GM21390 (cell line): ENCODE measurements at regions not wholly inside any gene's neighbourhood (a gene's known extent, or its start where the extent isn't known, plus 50 kb on each side); places are given as distances from the start of the nearest gene placed in this dataset.
A peak's percentile ranks its signal among the peaks of the same experiment; 100 is the strongest.

Experiments
- ATAC-seq: cut with Tn5 transposase; IDR thresholded peaks from one replicate; pipeline ENCODE4 v1.9.1; 2021; ENCODE audit not compliant: unreplicated experiment

DNA sequence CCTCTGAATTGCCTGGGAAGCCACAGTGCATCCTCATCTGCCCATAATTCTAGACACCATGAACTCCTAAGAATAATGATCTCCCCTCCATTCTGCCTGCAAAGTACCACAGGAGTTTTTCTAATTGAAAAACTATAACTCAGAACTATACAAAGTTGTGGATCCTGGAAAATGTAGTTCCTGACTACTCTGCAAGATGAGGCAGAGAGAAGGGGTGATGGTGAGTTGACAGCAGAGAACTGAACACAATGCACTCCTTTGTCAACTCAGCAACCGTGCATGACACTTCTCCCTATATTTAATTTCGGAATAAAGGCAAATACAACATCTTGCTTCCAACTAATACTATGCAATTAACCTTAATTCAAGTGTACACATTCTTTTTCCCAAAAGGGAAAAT, 471.1 kb upstream of the FAM98A start:
- ATAC-seq, result no peak

DNA sequence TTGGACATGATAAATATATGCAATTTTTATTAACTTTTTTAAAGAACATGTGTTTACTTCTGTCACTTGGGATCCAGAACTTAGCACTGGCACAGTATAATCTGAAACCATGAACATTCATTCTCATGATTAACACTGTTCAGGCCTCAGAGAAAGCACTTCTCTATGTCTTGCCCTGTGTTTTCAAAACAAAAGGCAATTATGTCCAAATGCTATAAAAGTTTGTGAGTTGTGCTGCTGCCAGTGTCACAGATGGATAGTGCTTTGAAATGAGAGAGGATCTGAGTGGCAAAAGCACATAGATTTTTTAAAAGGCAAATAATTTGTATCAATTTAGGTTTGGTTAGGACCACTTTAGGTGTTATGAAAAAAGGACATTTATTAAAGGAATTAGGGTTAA, 470.5 kb upstream of the FAM98A start:
- no peak for ATAC-seq

- no peak for ATAC-seq
Measured at GRCh38 chr2:34050413-34050812, 451.3 kb upstream of the FAM98A start.

DNA sequence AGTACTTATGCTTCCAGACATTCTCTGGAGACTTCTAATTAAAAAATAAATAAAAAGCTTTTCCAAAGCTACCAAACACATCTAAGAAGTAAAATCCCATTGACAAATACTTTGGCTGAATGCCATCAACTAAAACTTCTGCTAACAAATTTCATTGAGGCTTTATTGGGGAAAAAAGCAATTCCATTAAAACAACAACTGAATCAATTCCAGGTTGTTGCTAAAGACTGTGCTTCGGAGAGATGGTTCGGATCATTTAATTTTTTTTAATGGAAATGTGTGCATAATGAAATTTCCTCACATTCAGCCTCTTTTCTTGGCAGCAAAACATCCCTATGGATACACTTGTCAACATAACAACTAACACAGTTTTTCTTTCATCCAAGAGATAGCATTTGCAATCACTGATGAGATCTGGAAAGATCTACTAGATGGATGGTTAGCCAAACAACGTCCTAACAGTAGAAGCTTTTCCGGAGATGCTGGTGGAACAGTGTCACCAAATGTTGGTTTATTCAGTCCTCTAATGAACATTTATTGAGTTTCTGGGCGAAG, 446.1 kb upstream of the FAM98A start:
- ATAC-seq, result no peak

DNA sequence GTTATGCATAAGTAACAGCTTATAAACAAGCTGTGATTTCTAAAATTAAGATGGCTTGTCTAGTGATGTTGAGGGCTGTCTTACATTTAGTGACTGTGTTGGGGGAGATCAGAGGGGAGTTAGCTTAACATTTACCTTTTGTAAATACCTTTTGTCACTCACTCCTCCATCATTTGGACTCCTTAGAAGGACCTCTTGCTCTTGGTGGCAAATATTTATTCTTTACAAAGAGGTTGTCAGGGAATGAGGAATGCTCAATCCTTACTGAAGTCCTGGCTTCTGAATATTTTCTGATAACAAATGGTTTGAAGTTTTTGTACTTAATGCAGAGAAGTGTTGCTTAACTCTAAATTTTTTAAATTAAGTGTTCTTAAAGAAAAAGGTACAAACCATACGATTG, 438.8 kb upstream of the FAM98A start:
- ATAC-seq, result no peak

- ATAC-seq, result no peak
Measured at GRCh38 chr2:34037157-34037556, 438.1 kb upstream of the FAM98A start.

- ATAC-seq, result no peak
Measured at GRCh38 chr2:34031097-34031496, 432.0 kb upstream of the FAM98A start.

- no peak for ATAC-seq
Measured at GRCh38 chr2:34030273-34030672, 431.2 kb upstream of the FAM98A start.

DNA sequence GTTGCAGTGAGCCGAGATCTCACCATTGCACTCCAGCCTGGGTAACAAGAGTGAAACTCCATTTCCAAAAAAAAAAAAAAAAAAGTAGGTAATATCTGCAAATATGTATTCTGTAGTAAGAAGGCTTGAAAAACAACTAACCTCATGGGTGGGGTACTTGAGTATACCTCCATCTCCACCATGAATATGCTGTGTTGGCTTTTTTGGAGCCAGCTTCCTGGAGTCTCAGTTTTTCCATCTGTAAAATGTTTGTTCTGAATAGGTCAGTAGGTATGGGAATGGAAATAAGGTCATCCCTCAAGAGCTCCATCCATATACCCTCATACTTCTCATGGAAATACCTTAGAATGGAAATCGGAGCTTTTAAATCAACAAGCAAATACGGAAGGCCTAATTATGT, 430.0 kb upstream of the FAM98A start:
- ATAC-seq, result no peak

DNA sequence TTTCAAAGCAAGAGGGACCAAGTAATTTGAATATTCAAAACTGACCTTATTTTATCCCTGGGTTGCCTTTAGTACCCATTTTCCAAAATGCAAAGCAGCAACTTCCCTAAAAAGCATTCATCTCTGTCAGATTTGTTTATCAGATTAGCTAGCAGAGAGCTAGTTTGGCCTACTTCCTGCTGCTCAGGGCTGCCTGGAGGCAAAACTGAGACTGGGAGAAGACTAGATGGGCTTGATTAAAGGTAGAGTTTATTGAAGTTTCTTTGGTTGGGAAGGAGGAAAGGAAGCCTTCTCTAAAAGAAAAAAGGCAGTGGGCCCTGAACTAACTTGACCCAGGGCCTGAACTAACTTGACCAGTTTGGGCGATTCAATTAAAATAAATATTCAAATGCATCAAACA, 426.1 kb upstream of the FAM98A start:
- ATAC-seq, result no peak

DNA sequence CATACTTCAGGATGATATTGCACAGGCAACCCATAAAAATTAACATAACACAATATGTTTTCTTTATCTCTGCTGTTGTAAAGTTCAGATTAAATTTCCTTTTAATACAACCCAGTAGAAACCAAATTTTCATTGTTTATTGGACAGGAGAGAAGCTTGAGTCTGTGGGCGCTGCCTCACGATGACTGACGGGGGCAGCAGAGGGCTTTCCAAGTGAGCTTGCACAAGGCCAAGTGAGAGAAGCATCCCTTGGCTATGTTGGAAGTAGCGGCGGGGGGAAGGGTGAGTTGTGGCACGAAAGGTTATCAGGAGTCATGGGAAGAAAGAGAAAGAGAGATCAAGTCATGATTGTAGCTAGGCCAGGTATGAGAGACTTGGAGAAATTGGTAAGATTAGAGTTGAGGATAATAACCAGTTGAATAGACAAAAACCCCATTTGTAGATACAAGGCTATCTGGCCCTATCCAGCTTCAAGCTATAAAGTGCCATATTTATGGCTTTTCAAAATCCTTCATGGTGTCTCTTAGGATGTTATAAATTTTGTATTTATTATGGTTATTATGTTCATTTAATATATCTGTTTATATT, 413.7 kb upstream of the FAM98A start:
- ATAC-seq, result peak; percentile 84

DNA sequence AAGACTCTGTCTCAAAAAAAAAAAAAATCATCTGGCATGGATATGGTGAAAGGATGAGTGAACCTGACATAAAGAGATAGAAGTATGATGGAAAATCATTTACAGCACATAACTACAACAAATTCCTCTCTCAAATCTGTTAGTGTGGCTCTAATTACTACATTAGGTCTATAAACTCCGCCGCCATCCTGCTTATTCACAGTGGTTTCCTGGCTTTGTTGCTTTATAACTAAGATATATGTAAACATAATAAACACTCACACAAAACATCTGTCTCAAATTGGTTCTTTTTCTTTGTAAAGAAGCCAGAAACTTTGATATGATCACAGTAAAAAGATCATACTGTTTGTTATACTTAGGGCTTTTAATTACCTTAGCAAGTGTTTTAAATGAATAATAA, 412.6 kb upstream of the FAM98A start:
- no peak for ATAC-seq

DNA sequence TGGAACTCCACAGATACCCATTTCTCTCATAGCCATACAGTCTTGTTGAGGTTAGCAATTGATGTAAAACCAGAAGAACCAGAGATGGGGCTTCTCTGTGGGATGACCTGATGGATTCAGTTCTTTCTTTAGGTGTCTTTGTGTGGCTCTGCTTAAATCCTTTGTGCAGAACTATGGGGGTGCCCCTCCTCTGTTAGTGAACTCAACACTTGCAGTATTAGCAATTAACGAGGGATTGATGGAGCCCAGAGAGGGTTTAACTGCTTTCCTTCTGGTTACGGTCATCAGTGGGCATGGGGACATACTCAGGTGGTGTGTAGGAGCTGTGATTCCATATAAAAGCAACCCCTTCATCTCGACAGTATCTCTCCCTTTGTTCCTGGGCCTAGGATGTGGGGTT, 406.8 kb upstream of the FAM98A start:
- no peak for ATAC-seq

DNA sequence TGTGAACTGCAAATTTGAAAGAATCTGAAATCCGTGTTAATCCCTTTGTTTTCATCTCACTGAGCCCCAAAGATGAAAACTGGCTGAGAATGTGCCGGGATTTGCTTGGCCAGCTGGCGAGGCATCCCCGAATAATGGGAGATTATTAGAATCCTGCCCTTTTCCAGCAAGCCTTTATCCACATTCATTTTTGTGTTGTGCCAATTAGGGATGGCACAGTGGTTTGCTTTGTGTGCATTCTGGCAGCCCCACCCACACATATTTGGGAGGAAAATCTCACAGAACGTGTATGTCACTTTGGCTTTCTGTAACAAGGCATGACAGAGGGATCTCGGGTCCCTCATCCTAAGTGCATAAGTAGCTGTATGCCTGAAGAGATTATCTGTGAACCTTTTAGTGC, 405.8 kb upstream of the FAM98A start:
- ATAC-seq, result no peak

- no peak for ATAC-seq
Measured at GRCh38 chr2:34003795-34004194, 404.7 kb upstream of the FAM98A start.

GRCh38 chr2:34001557-34001956, 402.5 kb upstream of the FAM98A start:
- no peak for ATAC-seq

DNA sequence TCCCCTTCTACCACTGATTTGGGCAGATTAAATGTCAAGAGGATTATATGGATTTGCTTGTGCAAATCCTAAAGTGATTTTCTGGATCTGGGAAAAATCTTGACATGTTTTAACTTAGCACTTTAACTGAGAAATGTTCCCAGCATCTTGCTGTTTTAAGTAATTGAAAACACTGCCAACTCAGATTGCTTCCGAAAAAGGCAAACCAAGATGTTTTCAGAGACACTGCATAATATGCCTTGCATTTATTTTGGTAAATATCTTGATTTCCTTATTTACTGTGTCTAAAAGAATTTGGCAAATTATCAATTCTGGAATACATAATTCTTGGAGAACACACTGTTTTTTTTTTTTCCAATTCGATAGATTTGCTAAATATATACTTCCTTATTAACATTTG, 385.0 kb upstream of the FAM98A start:
- no peak for ATAC-seq

DNA sequence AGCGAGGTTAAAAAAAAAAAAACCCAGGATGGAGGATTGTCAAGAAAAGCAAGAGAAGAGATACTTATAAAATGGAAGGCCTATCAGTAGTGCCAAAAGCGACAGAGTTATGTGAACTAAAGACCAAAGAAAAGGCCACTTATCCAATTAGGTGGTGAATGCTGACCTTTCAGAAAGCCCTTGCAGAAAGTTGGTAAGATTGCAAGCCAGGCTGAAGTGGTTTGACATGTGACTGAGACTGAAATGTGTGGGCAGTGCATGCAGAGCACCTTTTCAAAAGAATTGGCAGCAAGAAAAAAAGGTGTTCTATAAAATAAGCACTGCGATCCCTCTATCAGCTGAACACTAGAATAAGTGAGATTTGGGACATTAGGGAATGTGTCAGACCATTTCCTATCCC, 379.4 kb upstream of the FAM98A start:
- no peak for ATAC-seq

DNA sequence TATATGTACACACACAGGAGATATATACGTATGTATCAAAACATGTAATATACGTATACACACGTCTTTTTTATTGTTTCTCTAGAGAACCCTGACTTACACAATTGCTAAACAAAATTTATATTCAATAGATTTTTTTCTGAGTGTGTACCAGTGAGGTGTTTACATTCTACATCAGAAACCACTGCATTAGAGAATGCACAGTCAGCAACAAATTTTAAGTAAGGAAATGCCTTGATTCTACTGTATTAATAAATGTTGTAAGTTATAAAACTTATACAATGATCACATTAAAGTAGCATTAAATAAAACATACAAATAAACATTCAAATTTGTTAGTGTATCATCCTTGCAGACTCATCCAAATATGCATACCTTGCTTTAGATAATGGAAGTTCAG, 376.4 kb upstream of the FAM98A start:
- ATAC-seq, result no peak

DNA sequence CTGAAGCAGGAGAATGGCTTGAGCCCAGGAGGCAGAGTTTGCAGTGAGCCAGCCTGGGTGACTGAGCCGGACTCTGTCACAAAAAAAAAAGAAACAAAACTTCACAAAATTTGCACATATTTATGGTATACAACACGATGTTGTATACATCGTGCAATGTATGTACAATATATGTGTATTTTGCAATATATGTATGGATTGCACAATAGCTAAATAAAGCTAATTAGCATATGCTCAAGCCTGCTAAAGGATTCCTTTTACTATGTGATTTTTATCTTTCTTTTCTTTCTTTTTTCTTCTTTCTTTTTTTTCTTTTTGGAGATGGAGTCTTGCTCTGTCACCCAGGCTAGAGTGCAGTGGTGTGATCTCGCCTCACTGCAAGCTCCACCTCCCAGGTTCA, 368.0 kb upstream of the FAM98A start:
- ATAC-seq, result no peak

DNA sequence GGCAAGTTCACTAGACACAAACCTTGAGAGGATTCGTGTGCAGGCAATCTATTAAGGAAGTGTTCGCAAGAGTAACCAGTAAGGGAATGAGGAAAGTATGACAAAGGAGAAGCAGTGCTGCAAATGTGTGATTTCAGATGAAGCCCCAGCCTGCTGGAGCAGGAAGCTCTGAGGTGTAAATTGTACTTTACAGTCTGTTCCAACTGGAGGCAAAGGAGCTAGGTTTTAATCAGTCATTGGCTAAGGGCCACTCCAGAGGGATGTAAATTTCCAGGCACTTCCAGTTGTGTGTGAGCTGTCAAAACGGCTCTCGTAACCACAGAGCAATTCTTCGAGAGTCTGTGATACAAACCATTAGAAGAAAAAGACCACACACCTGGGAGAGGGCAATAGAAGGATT, 359.5 kb upstream of the FAM98A start:
- no peak for ATAC-seq

GRCh38 chr2:33949371-33949770, 350.3 kb upstream of the FAM98A start:
- ATAC-seq, result no peak

GRCh38 chr2:33946193-33946592, 347.1 kb upstream of the FAM98A start:
- no peak for ATAC-seq
